ENCODE measurements at regions not wholly inside any gene's neighbourhood (a gene's known extent, or its start where the extent isn't known, plus 50 kb on each side); places are given as distances from the start of the nearest gene placed in this dataset.
A peak's percentile ranks its signal among the peaks of the same experiment; 100 is the strongest.
"Not testable (repeated sequence)": the region's sequence is repeated elsewhere in the genome, so short reads cannot be mapped to it uniquely, and the experiment has no call there.

DNA sequence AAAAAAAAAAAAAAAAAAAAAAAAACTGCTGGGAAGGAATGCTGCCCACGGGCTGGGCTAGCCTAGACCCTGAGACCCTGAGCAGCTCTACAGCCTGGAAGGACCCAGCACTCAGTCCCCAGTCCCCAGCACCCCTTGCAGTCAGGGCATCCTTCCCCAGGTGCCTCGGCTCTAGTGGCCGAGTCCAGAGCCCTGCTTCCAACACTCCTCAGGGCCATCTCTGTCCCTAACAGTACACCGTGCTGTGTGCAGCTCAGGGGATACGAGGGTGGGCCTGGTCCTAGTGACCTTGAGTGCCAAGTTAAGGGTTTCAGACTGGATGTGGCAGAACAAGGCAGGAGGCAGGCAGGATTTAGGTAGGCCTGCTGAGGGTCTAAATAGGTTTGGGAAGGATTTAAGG lies 50.2 kb upstream of the LRP8 start:
- no peak for DNase-seq

DNA sequence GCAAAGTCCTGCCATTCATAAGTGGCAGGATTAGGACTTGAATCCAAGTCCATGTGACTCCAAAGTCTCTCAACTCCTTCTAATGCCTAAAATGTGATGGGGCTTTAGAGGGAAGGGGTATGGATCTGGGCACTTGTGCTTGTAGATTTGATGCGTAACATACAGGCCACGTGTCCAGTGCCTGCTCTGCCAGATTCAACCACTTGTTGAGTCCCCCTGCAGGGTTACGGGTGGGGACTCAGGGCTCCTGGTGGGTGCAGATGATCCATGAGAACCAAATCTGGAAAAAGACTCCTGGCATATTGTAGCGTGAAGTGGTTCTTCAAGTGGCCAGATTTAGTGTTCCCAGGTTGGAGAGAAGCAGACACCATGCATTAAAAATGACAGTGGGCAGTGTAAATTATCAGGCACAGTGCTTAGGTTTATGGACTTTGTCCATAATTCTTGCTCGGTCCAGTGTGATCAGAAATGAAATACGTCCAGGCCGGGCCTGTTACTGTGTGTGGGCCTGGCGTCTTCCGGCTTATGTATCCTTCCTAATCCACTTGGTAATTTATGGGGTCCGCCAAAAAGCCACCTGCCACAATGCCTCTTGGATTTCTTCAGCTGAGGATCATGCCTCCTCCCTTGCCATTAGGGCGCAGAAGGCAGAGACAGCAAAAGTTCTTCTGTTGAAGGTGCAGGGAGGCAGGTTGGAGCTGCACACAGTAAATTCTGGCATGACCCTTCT lies 51.2 kb upstream of the LRP8 start:
- no peak for DNase-seq

DNA sequence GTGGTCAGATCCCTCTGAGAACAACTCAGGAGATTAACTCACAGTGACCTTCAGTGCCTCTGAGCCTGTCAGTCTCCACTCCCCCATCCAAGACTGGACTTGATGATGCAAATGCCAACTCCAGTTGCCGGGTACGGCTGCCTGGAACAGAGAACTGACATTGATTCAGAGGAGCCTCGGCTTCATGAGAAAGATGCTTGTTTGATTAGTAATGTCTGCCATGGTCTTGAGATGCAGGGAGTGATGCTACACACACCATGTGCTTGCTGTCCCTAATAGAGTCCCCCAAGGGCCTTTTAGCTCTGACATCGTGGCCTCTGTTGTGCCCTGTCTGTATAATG lies 51.8 kb upstream of the LRP8 start:
- no peak for DNase-seq

DNA sequence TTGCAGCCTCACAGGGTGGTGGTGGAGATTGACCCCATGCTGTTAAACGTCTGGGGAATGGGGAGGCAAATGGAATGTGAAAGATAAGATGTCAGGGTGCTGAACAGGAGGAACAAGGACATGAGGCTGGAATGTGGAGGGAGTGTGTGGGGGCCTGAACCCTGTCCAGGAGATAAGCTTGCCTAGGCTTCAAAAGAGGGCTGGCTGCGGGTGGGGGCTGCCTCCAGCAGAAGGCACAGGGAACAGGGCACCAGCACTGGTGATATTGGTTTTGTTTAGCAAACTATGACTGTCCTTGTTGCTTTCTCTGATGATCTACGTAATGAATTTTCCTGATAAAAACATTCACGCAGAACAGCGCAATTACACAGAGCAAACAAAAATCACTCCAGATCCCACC lies 52.4 kb upstream of the LRP8 start:
- no peak for DNase-seq

DNA sequence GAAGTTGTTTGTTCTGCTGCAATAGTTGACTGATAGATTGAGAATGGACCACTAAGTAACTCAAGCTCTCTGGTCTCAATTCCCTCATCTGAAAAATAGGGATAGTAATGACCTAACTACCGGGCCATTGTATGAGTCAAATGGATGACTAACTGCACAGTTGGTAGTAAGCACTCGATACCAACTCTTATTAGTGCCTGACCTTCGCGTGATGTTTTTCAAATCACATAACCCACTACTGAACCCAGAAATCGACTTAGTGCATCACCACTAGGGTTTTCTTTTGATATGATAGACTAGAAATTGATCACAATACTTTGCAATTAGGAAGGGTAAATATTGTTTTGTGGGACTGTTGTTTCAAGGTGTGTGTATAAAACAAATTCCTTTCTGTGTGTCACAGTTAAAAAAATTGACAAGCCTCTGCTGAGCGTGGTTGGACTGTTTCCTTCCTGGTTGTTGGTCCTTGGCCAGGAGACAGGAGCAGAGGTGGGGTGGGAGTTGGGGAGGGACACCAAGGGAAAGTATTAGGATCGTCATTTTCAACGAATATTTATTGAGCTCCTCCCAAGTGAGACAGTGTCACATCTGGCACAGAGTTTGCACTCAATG lies 54.0 kb upstream of the LRP8 start:
- DNase-seq = no peak

DNA sequence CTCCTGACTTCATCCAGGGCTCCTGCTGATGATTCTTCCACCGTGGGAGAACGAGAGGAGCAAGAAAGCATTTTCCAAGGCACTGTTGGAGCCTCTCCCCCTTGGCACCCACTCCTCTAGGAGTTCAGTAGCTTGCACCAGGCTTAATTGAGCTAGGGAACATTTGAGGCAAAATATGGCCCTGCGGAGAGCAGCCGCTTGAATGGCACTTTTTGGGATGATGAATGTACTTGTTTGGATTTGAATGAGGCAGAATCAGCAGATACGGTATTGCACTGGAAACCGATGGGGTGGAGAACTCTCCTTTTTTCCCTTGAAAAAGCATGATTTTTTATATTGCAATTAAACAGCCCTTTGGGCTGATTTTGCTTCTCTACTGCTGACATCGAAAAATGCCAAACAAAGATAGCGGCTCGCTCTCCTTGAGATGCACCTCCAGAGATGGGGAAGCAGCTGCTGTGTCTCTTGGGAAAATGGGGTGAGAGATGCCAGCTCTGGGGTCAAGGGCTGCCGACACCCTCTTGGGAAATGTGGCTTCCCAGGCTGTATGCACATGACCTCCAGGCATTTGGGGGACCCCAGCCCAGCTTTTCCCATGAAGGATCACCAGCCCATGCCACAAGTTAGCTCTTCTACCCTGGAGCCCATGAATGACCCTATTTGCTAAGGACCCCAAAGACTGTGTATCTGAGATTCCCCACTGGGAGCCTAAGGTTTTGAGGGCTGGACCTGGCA lies 55.4 kb upstream of the LRP8 start:
- DNase-seq = no peak

DNA sequence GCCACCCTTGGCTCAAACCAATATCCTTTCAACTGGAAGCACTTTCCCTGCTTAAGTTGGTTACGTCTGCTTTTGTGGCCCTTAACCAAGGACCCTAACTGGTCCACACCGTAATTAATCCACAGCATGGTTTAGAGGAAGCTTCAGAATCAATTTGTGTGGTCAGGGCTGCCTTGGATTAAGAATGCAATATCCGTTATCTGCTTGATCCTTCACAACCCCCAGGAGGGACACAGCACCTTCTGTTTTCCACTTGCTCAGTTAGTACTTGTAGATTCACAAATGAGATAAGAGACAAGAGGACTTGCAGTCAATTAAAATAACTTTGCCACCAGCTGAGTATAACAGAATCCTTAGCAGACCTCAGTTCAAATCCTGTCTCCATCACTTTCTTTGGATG lies 56.9 kb upstream of the LRP8 start:
- no peak for DNase-seq

DNA sequence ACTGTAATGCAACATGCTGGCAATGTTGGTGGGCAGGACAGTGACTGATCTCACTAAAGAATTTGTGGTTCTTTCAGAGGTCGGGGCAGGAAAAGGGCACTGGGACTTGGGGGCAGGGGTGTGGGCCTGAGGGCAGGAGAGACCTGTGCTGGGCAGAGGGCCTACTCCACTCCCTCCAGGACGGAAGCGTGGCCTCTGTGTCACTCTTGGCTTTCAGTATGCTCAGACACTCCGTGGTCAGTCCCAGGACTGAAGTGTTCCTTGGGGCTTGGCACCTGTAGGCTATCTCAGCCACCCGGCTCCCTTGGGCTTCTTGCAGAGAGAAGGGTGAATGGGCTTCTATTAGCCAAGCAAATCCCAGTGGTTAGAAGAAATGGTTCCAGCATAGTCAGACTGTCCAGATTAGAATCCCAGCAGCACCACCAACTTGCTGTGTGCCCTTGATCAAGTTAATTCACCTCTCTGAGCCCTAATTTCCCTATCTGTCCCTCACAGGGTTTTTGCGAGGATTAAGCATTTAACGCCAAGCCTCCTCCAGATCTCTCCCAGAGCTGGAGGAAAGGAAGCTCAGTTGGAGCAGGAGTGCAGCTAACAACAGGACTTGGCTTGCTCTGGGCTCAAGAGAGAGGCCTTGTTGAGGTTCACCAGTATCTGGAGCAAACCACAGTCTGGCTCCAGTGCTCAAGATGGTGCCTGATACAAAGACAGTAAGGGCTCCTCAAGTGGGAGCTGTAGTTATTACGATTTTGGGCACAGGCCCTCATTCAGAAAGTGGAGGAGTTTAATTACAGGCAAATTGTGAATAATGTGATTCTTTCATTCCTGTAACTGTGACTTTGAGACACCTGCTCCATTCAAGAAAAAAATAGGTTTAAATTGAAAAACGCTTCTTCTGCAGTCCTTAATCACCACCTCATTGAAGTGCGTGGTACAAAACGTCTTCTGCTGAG lies 57.7 kb upstream of the LRP8 start:
- DNase-seq = no peak

DNA sequence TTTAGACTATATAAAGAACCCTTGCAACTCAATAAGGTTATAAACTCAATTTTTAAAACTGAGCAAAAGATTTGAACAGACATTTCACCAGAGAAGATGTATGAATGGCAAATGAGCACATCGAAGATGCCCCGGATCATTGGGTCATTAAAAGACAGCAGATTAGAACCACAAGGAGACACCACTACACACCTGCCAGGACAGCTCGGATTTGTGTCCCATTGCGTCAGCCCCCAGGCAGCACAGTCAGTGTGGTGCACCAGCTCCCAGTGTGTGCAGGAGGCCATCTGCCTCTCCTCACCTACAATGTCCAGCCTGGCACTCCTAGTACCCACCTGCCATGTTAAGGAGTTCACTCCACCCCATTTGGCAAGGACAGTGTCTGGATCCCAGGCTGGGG lies 61.1 kb upstream of the LRP8 start:
- DNase-seq = peak; percentile 18

DNA sequence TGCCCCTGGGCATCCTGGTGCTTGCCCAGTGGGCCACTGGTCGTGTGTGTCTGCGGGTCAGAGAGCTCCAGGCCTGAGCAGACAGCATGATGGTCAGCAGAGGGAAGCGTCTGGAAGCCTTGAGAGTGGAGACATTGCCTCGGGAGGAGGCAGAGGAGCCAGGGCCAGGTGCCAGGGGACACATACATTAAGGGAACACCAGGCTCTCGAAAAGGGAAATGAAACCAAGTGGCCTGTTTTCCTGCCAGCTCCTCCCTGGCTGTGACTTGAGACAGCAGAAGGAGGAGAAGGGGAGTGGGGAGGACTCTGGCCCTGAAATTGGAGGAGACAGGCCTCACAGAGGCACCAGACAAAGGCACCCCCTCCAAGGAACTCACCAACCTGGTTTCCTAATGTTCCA lies 62.4 kb upstream of the LRP8 start:
- DNase-seq = peak; percentile 73

DNA sequence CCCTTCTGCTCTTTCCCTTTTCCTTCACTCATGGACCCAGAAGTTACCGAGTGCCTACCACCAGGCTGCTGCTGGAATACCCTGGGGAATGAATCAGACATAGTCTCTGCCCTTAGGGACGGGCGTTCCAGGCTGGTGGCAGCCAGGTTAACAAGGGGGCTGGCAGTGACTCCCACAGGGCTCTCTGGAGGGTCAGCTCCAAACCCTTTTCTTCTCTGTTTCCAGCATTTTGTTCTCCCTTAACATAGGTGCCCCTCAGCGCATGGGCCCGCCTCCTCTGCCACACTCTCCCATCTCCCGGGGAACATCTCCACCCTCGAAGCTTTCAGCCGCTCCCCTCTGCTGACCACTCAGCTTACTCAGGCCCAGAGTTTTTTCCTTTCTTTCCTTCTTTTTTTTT lies 62.9 kb upstream of the LRP8 start:
- no peak for DNase-seq

DNA sequence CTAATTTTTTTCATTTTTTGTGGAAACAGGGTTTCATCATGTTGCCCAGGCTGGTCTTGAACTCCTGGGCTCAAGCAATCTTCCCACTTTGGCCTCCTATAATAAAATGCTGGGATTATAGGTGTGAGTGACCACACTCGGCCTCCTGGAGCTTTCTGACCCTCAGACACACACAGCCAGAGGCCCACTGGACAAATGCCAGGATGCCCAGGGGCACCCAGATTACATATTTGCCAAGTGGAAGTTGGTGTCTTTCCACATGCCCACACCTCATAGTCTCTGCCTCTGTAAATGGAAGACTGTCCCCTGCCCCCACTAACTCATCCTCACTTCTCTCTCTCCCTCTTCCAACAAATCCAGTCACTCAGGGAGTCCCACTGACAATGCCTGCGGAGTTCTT lies 63.4 kb upstream of the LRP8 start:
- DNase-seq = no peak

DNA sequence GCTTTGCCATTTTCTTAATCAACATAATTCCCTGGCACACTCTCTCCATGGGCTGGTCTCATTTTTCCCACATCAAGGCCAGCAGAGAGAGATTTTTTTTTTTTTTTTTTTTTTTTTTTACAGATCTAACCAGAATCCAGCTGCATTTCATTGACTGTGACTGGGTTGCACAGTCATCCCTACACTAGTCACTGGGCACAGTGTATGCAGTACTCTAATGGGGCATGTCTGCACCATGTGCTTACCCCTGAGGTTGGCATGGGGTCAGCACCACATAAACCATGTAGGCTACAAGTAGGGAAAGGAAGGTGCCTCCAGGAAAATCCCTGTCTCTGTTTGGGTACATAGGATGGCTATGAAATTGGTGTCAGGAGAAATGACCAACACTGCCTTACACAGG lies 64.1 kb upstream of the LRP8 start:
- DNase-seq = no peak

DNA sequence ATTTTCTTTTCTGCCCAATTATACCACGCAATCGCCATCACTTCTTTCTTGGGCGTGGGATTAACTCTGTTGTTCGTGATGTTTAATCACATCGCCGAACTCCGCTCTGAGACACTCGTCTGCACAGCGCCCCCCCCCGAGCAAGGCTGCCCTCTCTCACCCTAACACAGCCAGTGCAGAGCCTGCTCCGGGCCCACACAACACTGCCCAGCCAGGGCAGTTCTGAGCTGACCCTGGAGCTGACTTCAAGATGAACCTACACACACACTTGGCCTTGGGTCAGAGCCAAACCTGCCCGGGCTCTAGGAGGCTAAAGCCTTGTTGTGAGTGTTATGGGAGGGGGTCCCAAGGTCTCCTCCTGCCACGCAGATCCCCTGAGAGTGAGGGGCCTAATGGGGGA lies 64.6 kb upstream of the LRP8 start:
- DNase-seq = no peak

DNA sequence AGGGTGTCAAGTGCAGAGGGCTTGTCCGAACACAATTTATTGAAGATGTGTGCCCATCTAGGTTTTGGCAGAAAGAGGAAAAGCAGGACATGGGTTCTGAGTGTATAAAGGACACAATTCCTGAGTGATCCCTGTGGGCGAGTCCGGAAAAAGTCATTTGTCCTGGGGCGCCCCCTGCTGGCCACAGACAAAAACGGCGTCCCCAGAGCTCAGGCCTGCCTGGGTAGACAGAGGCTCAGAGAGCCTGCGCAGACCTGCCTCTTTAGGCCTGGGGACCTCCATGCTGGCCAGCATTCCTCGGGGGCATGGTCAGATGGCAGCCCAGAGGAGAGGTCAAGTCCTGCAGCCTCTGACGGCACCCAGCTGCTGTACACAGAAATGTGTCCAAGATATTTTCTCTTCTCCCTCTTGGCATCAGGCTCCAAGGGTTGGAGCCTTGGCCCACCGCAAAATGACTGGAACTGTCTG lies 65.5 kb upstream of the LRP8 start:
- DNase-seq = peak; percentile 79

DNA sequence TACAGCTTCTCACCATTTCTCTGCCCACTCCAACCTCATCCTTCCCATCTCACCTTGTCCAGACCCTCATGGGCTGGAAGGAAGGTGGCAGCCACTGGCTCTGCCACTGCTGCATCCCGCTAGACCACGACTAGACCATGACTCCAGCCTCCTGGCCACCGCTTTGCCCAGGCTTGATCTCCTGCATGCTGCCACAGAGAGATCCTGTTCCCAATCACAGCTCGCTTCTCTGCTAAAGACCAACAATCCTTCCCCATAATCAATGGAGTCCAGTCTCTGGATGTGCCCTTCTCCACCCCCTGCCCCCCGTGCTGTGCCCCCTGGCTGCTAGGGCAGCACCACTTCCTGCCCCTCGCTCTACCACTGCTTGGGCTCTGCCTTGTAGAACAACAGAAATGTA lies 64.9 kb upstream of the DMRTB1 start:
- no peak for DNase-seq

DNA sequence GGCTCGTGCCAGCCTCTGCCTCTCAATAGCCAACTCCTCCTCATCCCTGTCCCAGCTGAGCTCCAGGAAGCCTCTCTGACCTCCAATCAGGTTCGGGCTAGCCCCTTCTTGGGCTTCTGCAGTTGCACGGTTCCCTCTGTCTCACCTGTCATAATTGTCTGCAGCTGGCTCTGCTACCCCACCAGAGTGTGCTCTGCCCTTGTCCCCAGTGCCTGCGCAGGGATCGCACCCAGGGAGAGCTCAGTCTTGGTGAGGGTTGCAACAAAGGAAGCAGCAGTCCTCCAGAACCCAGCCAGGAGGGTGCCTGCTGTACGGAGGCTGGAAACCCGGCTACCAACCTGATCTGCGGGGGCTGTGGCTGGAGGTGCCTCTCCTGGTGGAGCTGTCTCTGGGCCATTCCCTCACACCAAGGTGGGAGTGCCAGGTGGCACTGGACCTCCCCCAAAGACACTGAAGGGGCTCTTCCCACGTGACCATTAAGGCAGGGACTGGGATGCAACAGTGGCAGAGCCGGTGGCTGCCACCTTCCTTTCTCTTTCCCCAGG lies 63.5 kb upstream of the DMRTB1 start:
- DNase-seq = no peak

DNA sequence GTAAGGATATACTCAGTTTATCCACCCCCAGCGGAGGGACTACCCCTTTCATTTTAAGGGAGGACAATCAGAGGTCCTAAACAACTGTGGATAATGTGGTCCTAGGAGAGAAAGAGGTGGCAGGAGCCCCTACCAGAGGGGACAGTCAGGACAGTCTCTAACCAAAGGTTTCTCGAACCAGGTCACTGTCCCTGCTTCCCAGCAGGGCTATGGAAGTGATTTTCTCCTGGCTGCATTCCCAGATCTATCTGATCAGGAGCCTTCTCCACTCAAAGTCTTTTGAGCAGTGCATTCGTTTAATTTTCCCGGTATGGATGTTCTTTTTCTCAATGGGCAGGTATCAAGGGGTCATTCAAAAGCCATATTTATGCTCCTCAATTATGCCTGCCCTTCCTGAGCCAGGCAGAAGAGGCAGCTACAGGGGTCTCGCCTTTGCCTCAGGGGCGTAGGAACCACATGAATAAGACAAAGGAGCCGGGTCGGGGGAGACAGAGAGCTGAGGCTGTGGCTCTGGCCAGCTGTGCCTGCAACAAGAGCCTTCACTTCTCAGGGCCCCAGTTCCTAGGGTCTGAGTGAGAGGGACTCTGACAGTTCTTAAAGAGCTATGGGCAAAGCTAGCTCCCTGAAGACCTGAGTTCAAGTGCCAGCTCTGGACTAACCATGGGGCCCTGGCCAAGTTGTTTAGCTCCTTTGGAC lies 62.5 kb upstream of the DMRTB1 start:
- no peak for DNase-seq

DNA sequence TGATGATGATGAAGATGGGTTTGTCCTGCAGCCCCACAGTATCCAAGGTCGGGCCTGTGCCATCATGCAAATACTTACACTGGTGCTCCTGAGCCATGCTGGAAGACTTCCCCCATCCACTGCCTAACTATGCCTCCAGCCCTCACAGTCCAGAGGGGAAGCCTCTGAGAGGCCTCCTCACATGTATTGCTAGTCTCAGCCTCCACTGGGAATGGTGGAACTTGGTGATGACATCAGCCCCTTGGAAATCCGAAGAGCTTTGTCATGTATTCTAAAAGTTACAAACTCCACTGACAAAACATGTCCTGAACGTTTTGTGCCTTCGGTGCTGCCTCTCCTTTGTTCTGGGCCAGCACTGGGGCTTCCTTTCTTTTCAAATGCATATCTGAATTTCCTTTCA lies 61.1 kb upstream of the DMRTB1 start:
- no peak for DNase-seq

DNA sequence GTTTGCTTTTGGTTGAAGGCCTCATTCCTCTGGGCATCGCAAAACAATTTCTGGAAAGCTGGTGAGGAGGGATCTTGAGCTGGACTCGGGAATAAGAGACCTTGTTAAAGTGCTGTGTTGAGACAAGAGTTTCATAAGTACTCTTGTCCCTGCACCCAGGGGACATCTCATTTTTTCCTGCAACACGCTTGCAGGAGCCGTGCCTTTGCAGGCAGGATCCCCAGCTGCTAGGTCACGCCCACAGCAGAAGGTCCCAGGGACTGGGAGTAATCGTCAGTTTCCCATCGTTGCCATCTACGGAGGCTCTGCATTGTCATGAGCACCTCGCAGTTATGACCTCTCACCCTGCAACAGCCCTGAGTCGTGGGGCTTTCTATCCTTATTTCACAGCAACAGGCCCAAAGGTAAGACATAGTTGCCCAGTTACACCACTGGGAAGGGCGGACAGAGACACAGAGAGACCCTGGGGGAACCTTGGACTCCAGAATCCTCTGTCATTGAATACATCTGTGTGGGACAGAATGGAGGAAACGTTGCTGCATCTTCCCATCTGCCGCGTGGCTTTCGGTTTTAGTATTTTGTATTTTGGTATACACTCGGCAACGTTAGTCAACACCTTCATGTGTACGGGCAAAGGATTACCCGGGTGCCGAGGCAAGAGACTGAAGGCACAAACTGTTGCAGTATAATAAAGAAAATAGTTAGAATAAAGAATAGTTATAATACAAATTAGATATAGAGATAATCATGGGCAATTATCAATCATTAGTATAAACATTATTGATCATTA lies 60.4 kb upstream of the DMRTB1 start:
- no peak for DNase-seq

DNA sequence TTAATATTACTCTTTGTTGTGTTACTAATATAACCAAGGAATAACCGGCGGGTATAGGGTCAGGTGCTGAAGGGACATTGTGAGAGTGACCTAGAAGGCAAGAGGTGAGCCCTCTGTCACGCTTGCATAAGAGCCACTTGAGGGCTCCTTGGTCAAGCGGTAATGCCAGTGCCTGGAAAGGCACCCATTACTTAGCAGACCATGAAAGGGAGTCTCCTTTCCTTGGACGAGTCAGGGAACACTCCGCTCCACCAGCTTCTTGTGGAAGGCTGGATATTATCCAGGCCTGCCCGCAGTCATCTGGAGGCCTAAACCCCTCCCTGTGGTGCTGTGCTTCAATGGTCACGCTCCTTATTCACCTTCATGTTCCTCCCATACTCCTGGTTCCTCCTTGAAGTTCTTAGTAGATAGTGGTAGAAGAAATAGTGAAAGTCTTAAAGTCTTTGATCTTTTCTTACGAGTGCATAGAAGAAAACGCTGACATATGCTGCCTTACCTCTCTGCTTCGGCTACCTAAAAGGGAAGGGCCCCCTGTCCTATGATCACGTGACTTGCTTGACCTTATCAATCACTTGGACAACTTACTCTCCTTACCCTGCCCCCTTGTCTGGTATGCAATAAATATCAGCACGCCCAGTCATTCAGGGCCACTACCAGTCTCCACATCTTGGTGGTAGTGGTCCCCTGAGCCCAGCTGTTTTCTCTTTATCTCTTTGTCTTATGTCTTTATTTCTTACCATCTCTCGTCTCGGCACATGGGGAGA lies 59.6 kb upstream of the DMRTB1 start:
- not testable (repeated sequence) for DNase-seq

All from NCI-H2029 treated with DMSO at 0.1 percent for 48 hours (cell line).